ENCODE measurements at regions not wholly inside any gene's neighbourhood (a gene's known extent, or its start where the extent isn't known, plus 50 kb on each side); places are given as distances from the start of the nearest gene placed in this dataset.

DNA sequence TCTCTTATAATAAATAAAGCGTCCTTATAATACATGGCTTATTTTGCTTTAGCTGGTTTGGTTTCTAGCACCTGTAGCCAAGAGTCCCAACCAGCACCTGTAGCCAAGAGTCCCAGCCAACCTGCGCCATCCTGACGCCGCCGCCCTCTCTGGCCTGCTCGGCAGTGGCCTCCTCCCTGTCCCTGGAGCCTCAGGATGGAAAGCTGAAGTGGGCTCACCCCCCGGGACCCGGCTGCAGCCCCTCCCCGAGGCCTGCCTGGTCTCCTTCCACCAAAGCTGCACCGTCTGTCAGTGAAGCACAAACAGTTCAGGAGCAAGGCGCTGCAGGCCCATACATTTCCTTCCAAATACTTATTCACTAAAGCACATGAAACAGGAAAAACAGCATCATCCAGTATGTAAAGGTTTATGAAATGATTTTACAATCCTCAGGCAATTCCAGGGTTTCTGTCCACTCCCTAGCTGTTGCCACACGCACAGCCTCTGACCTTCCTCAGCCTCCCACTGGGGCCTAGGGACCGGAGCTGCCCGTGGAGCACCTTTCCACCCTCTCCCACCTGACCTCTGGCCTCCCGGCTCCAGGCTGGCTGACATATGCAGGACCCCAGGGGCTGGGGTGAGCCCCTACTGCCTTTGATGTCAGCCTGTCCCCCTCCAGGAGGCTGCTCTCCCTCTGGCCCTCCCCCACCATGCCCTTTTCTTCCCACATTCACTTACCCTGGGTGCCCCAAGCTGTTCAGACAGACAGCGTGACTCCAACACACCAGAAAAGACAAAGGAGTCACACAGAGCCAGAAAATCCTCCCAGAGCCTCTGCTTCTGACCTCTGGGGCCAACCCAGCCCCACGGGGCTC, 149.6 kb upstream of the PPP2R2D start:
- ChIA-PET CTCF (no interaction called here), POLR2A (no interaction called here)
- no peaks in the 10 kb centered on the region for H3K36me3 Mint-ChIP-seq (ENCODE audit: low read depth)
- H3K4me1 Mint-ChIP-seq = no peaks in the 10 kb centered on the region
- H3K27ac Mint-ChIP-seq = no peak overlapping the region
- no peaks in the 10 kb centered on the region for H3K9me3 Mint-ChIP-seq
- H3K27me3 Mint-ChIP-seq = no peaks in the 10 kb centered on the region
- no peak overlapping the region for H3K4me3 Mint-ChIP-seq
- DNase-seq = no peak

GRCh38 chr10:131751827-131752775, 148.7 kb upstream of the PPP2R2D start:
- Mint-ChIP-seq H3K27me3 (no peaks in the 10 kb centered on the region), H3K9me3 (no peaks in the 10 kb centered on the region), H3K36me3 (ENCODE audit: low read depth) (no peaks in the 10 kb centered on the region), H3K4me3 (no peak overlapping the region), H3K4me1 (no peaks in the 10 kb centered on the region), H3K27ac (no peak overlapping the region)
- ChIA-PET CTCF (no interaction called here), POLR2A (no interaction called here)
- DNase-seq = no peak

- no peak for DNase-seq
- H3K4me1 Mint-ChIP-seq = no peaks in the 10 kb centered on the region
- no peak overlapping the region for H3K4me3 Mint-ChIP-seq
- POLR2A ChIA-PET = no interaction called here
- no peaks in the 10 kb centered on the region for H3K9me3 Mint-ChIP-seq
- CTCF ChIA-PET = no interaction called here
- H3K27ac Mint-ChIP-seq = no peak overlapping the region
- no peaks in the 10 kb centered on the region for H3K36me3 Mint-ChIP-seq (ENCODE audit: low read depth)
- H3K27me3 Mint-ChIP-seq = no peaks in the 10 kb centered on the region
Measured at GRCh38 chr10:131753336-131753735, 147.5 kb upstream of the PPP2R2D start.

GRCh38 chr10:131755200-131755599, 145.6 kb upstream of the PPP2R2D start:
- no peaks in the 10 kb centered on the region for H3K9me3 Mint-ChIP-seq
- no peak overlapping the region for H3K27ac Mint-ChIP-seq
- no peaks in the 10 kb centered on the region for H3K27me3 Mint-ChIP-seq
- DNase-seq = no peak
- no peaks in the 10 kb centered on the region for H3K4me1 Mint-ChIP-seq
- no peak overlapping the region for H3K4me3 Mint-ChIP-seq
- POLR2A ChIA-PET = no interaction called here
- CTCF ChIA-PET = no interaction called here
- H3K36me3 Mint-ChIP-seq (ENCODE audit: low read depth) = no peaks in the 10 kb centered on the region

DNA sequence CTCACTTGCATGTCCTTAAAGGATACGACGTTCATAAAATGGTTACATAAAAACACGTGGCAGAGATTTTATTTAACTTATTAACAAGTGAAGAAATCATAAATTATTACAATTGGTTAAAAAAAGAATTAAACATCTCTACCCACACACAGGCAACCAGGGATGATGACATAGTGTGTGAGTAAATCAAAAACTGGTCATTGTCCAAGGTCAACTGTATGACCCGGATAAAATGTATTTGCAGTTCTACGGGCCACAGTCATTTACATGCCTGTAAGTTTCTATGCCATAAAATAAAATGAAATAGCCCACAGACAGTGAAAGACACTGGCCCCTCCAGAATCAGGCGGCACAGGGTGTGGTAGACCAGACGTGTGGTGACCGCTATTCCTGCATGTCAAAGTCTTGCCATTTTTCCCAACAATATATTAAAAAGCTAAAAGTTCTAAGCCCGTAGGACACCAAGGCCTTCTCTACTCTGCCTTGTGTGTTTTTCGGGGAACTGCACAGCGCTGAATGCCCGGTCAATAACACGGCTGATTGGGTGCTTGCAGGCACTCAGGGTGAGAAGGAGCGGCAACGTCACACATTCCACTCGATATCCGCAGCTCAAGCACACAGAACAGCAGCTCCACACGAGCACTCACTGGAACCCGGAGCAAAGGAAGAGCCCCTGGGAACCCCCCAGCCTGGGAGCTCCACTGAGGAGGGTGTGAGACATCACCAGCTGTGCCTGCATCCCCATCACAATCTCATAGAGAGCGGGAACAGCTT, 143.3 kb upstream of the PPP2R2D start:
- Mint-ChIP-seq H3K4me1 (no peaks in the 10 kb centered on the region), H3K4me3 (no peak overlapping the region), H3K27me3 (peaks cover 7% of the 10 kb centered on the region), H3K36me3 (ENCODE audit: low read depth) (no peaks in the 10 kb centered on the region), H3K9me3 (no peaks in the 10 kb centered on the region), H3K27ac (no peak overlapping the region)
- ChIA-PET POLR2A (no interaction called here), CTCF (no interaction called here)
- DNase-seq = no peak

DNA sequence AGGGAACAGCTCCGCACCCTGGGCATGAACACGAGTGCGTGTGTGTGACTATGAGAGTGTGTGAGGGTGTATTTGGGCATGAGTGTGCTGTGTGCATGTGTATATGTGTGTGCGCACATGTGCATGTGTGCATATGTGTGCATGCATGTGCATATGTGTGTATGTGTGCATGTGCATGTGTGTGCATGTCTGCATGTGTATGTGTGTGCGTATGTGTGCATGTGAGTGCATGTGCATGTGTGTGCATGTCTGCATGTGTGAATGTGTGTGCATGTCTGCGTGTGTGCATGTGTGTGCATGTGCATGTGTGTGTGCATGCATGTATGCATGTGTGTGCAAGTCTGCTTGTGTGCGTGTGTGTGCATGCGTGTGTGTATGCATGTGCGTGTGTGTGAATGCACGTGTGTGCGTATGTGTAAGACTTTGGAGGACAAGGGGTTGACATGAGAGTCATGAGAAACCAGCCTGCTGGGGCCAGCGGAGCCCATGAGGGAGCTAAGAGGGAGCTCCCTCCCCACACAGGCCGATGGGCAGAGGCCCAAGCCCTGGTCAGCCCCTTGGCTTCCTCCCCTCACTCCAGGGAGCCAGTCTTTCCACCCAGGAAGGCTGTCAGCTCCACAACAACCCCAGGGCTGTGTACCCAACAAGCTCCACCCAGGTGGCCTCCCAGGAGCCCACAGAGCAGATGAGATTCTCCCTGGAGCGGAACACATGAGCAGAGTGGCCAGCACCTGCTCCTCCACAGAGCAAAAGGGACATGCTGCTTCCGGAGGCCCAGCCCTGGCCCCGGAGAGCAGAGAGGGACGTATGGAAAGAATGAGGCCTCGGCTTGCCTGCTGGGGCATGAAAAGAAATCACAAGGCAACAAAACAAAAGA, 142.5 kb upstream of the PPP2R2D start:
- DNase-seq = no peak
- Mint-ChIP-seq H3K36me3 (ENCODE audit: low read depth) (no peaks in the 10 kb centered on the region), H3K4me3 (no peak overlapping the region), H3K9me3 (no peaks in the 10 kb centered on the region), H3K27ac (no peak overlapping the region), H3K27me3 (peaks cover 7% of the 10 kb centered on the region), H3K4me1 (no peaks in the 10 kb centered on the region)
- ChIA-PET CTCF (no interaction called here), POLR2A (no interaction called here)

DNA sequence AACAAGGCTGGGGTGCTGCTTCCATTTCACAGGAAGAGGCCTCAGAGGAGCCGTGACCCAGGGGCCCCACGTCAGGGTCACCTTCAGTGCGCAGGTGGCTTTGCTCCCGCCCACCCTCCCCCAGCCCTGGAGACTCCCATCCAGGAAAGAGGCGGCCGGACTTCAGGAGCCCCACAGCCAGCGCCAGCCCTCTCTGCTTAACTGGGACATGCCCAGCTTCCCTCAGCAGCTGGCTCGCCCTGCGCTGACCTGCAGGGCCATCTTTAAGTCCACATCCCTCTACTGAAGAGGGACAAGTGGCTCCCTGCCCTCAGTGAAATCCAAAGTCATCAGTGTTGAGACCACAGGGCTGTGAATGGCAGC, 141.9 kb upstream of the PPP2R2D start:
- Mint-ChIP-seq H3K9me3 (no peaks in the 10 kb centered on the region), H3K4me1 (no peaks in the 10 kb centered on the region), H3K36me3 (ENCODE audit: low read depth) (no peaks in the 10 kb centered on the region), H3K27ac (no peak overlapping the region), H3K4me3 (no peak overlapping the region), H3K27me3 (peaks cover 7% of the 10 kb centered on the region)
- DNase-seq = no peak
- ChIA-PET CTCF (no interaction called here), POLR2A (no interaction called here)

DNA sequence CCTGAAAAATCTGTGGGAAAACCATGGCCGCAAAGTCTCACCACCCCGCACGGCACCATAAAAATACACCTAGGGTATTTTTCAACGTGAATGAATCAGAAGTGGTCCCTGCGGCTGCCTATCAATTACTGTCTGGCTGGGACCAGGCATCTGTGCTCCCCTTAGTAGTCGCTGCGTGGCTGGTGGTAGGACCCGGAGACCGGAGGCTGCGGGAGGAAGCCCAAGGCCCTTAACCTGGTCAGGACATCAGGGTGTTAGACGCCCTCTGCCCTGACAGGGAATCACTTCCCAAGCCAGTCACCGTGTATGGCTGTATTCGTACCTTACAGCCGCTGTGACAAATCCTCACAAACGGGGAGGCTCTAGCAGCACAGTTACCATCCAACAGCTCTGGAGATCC, 141.5 kb upstream of the PPP2R2D start:
- ChIA-PET POLR2A (no interaction called here), CTCF (no interaction called here)
- DNase-seq = no peak
- no peak overlapping the region for H3K4me3 Mint-ChIP-seq
- no peaks in the 10 kb centered on the region for H3K9me3 Mint-ChIP-seq
- H3K27me3 Mint-ChIP-seq = peaks cover 7% of the 10 kb centered on the region
- H3K27ac Mint-ChIP-seq = no peak overlapping the region
- H3K36me3 Mint-ChIP-seq (ENCODE audit: low read depth) = no peaks in the 10 kb centered on the region
- H3K4me1 Mint-ChIP-seq = no peaks in the 10 kb centered on the region

DNA sequence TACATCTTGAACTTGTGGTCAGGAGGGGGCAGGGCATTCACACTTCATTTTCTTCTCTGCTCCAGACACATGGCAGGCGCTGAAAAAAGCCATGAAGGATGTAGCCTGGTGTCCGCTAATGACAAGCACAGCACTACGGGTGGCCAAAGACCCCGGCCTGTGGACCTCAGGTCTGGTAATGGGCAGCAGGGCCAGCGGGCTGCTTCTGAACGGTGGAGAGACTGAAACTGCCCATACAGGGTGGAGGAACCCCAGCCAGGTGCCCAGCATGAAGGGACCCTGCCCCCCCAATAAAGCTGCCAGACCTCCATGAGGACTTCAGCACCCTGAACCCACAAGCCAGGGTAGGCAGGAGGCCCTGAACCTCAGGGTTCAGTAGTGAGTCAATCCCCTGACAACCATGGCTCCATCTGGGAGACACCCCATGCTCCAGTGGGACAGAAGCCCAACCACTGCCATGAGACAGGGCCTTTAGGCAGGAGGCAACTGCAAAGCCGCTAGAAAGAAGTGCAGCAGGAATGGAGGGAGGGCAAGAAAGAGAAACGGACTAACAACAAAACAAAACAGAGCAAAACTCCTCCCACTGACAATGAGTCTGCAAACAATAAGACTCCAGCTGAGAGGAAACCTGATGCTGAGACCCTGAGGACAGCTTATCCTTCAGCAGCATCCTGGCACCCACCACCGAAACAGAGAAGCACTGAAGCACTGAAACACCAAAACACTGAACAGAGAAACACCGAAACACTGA, 140.2 kb upstream of the PPP2R2D start:
- no peak overlapping the region for H3K27ac Mint-ChIP-seq
- no peaks in the 10 kb centered on the region for H3K4me1 Mint-ChIP-seq
- no peaks in the 10 kb centered on the region for H3K9me3 Mint-ChIP-seq
- POLR2A ChIA-PET = no interaction called here
- CTCF ChIA-PET = no interaction called here
- DNase-seq = no peak
- no peaks in the 10 kb centered on the region for H3K36me3 Mint-ChIP-seq (ENCODE audit: low read depth)
- H3K4me3 Mint-ChIP-seq = no peak overlapping the region
- peaks cover 7% of the 10 kb centered on the region for H3K27me3 Mint-ChIP-seq

DNA sequence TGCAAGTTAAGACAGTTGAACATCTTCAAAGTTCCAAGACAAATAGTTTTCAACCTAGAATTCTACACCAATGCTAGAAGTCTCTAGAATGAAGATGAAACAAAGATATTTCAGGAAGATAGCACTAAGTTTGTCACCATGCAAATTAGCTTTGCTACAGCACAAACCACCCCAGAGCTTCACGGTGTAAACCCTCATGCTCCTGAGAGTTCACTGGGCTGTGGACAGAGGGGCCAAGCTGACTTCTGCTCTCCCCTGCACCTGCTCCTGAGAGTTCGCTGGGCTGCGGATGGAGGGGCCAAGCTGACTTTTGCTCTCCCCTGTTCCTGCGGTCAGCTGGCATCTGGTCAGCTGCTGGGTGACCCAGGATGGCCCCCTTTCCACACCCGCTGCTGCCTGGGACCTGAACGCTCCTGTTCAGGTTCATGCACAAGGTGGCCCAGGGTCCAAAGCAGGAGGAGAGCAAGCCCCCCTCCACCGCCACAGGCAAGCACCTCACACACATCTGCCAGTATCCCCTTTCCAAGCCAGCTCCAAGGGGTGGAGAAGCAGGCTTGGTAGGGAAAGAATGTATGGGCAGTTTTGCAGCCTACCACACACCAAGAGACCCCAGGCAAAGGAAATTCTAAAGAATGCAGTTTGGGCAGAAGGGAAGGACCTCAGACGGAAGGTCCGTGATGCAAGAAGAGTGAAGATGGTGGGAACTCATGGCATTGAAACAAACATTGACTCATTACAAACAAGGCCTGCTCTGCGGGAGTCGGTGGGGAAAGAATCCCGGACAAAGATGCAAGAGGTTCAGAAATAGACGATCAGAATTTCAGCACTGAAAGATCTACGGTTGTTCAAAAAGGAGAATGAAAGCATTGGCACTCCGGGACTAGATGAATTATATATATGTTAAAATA, 137.8 kb upstream of the PPP2R2D start:
- no peak for DNase-seq
- Mint-ChIP-seq H3K36me3 (ENCODE audit: low read depth) (no peaks in the 10 kb centered on the region), H3K4me3 (no peak overlapping the region), H3K27me3 (peaks cover 7% of the 10 kb centered on the region), H3K9me3 (no peaks in the 10 kb centered on the region), H3K4me1 (no peaks in the 10 kb centered on the region), H3K27ac (no peak overlapping the region)
- POLR2A ChIA-PET = no interaction called here
- CTCF ChIA-PET = no interaction called here

- H3K27me3 Mint-ChIP-seq = peaks cover 7% of the 10 kb centered on the region
- no peak overlapping the region for H3K4me3 Mint-ChIP-seq
- no peaks in the 10 kb centered on the region for H3K36me3 Mint-ChIP-seq (ENCODE audit: low read depth)
- ChIA-PET POLR2A (no interaction called here), CTCF (no interaction called here)
- DNase-seq = no peak
- H3K27ac Mint-ChIP-seq = no peak overlapping the region
- no peaks in the 10 kb centered on the region for H3K4me1 Mint-ChIP-seq
- H3K9me3 Mint-ChIP-seq = no peaks in the 10 kb centered on the region
Measured at GRCh38 chr10:131764929-131765328, 135.9 kb upstream of the PPP2R2D start.
